ENCODE measurements at regions not wholly inside any gene's neighbourhood (a gene's known extent, or its start where the extent isn't known, plus 50 kb on each side); places are given as distances from the start of the nearest gene placed in this dataset.
"Not testable (repeated sequence)": the region's sequence is repeated elsewhere in the genome, so short reads cannot be mapped to it uniquely, and the experiment has no call there.

- Histone ChIP-seq H3K4me3 (ENCODE audit: low read depth in 1 of 2, low read length in 2 of 2) (no peak overlapping the region), H3K9me3 (ENCODE audit: control insufficient read depth in 2 of 2, insufficient read depth in 1 of 2, low read depth in 1 of 2, low read length in 1 of 2) (peaks cover 0 to 3% of the 10 kb centered on the region in 2 donors), H3K27ac (ENCODE audit: low read depth in 2 of 2, low read length in 1 of 2) (no peak overlapping the region), H3K36me3 (ENCODE audit: control insufficient read depth in 2 of 2, insufficient read depth in 2 of 2, low read length in 1 of 2) (no peaks in the 10 kb centered on the region), H3K4me1 (ENCODE audit: control insufficient read depth in 2 of 2, insufficient read depth in 2 of 2, low read length in 1 of 2) (no peaks in the 10 kb centered on the region), H3K27me3 (ENCODE audit: control insufficient read depth in 1 of 2, insufficient read depth in 2 of 2, low read length in 2 of 2) (no peaks in the 10 kb centered on the region)
- 76 to 80% methylated on average over 2 of the region's 2 CpGs for WGBS, 2 donors
Observed at GRCh38 chr1:188825471-188825870, 1652.2 kb downstream of the BRINP3 start.

- H3K4me3 ChIP-seq (ENCODE audit: low read depth in 1 of 2, low read length in 2 of 2): no peak overlapping the region
- no peaks in the 10 kb centered on the region for H3K27me3 ChIP-seq (ENCODE audit: control insufficient read depth in 1 of 2, insufficient read depth in 2 of 2, low read length in 2 of 2)
- no peak overlapping the region for H3K27ac ChIP-seq (ENCODE audit: low read depth in 2 of 2, low read length in 1 of 2)
- H3K4me1 ChIP-seq (ENCODE audit: control insufficient read depth in 2 of 2, insufficient read depth in 2 of 2, low read length in 1 of 2): no peaks in the 10 kb centered on the region
- peaks cover 0 to 3% of the 10 kb centered on the region in 2 donors for H3K9me3 ChIP-seq (ENCODE audit: control insufficient read depth in 2 of 2, insufficient read depth in 1 of 2, low read depth in 1 of 2, low read length in 1 of 2)
- H3K36me3 ChIP-seq (ENCODE audit: control insufficient read depth in 2 of 2, insufficient read depth in 2 of 2, low read length in 1 of 2): no peaks in the 10 kb centered on the region
Observed at GRCh38 chr1:188826800-188827199, 1650.9 kb downstream of the BRINP3 start.

GRCh38 chr1:188827400-188827799, 1650.3 kb downstream of the BRINP3 start:
- WGBS, 2 donors: 58 to 60% methylated on average over 2 of the region's 2 CpGs
- H3K27ac ChIP-seq (ENCODE audit: low read depth in 2 of 2, low read length in 1 of 2): no peak overlapping the region
- no peaks in the 10 kb centered on the region for H3K4me1 ChIP-seq (ENCODE audit: control insufficient read depth in 2 of 2, insufficient read depth in 2 of 2, low read length in 1 of 2)
- peaks cover 0 to 2% of the 10 kb centered on the region in 2 donors for H3K9me3 ChIP-seq (ENCODE audit: control insufficient read depth in 2 of 2, insufficient read depth in 1 of 2, low read depth in 1 of 2, low read length in 1 of 2)
- no peaks in the 10 kb centered on the region for H3K27me3 ChIP-seq (ENCODE audit: control insufficient read depth in 1 of 2, insufficient read depth in 2 of 2, low read length in 2 of 2)
- no peak overlapping the region for H3K4me3 ChIP-seq (ENCODE audit: low read depth in 1 of 2, low read length in 2 of 2)
- no peaks in the 10 kb centered on the region for H3K36me3 ChIP-seq (ENCODE audit: control insufficient read depth in 2 of 2, insufficient read depth in 2 of 2, low read length in 1 of 2)

- not testable (repeated sequence) for H3K4me3 ChIP-seq (ENCODE audit: low read depth in 1 of 2, low read length in 2 of 2); H3K27me3 ChIP-seq (ENCODE audit: control insufficient read depth in 1 of 2, insufficient read depth in 2 of 2, low read length in 2 of 2); H3K27ac ChIP-seq (ENCODE audit: low read depth in 2 of 2, low read length in 1 of 2); H3K9me3 ChIP-seq (ENCODE audit: control insufficient read depth in 2 of 2, insufficient read depth in 1 of 2, low read depth in 1 of 2, low read length in 1 of 2); H3K4me1 ChIP-seq (ENCODE audit: control insufficient read depth in 2 of 2, insufficient read depth in 2 of 2, low read length in 1 of 2); H3K36me3 ChIP-seq (ENCODE audit: control insufficient read depth in 2 of 2, insufficient read depth in 2 of 2, low read length in 1 of 2)
- 91 to 97% methylated on average over 31 to 40 of the region's 40 CpGs for WGBS, 2 donors
Observed at GRCh38 chr1:188841111-188841696, 1636.5 kb downstream of the BRINP3 start.

- WGBS, 2 donors: 91 to 94% methylated on average over 6 of the region's 6 CpGs
- H3K27ac ChIP-seq (ENCODE audit: low read depth in 2 of 2, low read length in 1 of 2): no peak overlapping the region
- H3K9me3 ChIP-seq (ENCODE audit: control insufficient read depth in 2 of 2, insufficient read depth in 1 of 2, low read depth in 1 of 2, low read length in 1 of 2): no peaks in the 10 kb centered on the region
- H3K4me3 ChIP-seq (ENCODE audit: low read depth in 1 of 2, low read length in 2 of 2): no peak overlapping the region
- H3K4me1 ChIP-seq (ENCODE audit: control insufficient read depth in 2 of 2, insufficient read depth in 2 of 2, low read length in 1 of 2): no peaks in the 10 kb centered on the region
- no peaks in the 10 kb centered on the region for H3K27me3 ChIP-seq (ENCODE audit: control insufficient read depth in 1 of 2, insufficient read depth in 2 of 2, low read length in 2 of 2)
- H3K36me3 ChIP-seq (ENCODE audit: control insufficient read depth in 2 of 2, insufficient read depth in 2 of 2, low read length in 1 of 2): no peaks in the 10 kb centered on the region
Observed at GRCh38 chr1:188846468-188846867, 1631.2 kb downstream of the BRINP3 start.

GRCh38 chr1:188857526-188858087, 1620.1 kb downstream of the BRINP3 start:
- Histone ChIP-seq H3K9me3 (ENCODE audit: control insufficient read depth in 2 of 2, insufficient read depth in 1 of 2, low read depth in 1 of 2, low read length in 1 of 2) (peaks cover 7 to 8% of the 10 kb centered on the region in 2 donors), H3K4me1 (ENCODE audit: control insufficient read depth in 2 of 2, insufficient read depth in 2 of 2, low read length in 1 of 2) (no peaks in the 10 kb centered on the region), H3K4me3 (ENCODE audit: low read depth in 1 of 2, low read length in 2 of 2) (no peak overlapping the region), H3K27ac (ENCODE audit: low read depth in 2 of 2, low read length in 1 of 2) (no peak overlapping the region), H3K27me3 (ENCODE audit: control insufficient read depth in 1 of 2, insufficient read depth in 2 of 2, low read length in 2 of 2) (no peaks in the 10 kb centered on the region), H3K36me3 (ENCODE audit: control insufficient read depth in 2 of 2, insufficient read depth in 2 of 2, low read length in 1 of 2) (no peaks in the 10 kb centered on the region)
- WGBS, 2 donors: 93 to 96% methylated on average over 31 of the region's 31 CpGs

GRCh38 chr1:188867614-188868013, 1610.0 kb downstream of the BRINP3 start:
- Histone ChIP-seq H3K27ac (ENCODE audit: low read depth in 2 of 2, low read length in 1 of 2) (no peak overlapping the region), H3K4me3 (ENCODE audit: low read depth in 1 of 2, low read length in 2 of 2) (no peak overlapping the region), H3K36me3 (ENCODE audit: control insufficient read depth in 2 of 2, insufficient read depth in 2 of 2, low read length in 1 of 2) (no peaks in the 10 kb centered on the region), H3K4me1 (ENCODE audit: control insufficient read depth in 2 of 2, insufficient read depth in 2 of 2, low read length in 1 of 2) (no peaks in the 10 kb centered on the region), H3K27me3 (ENCODE audit: control insufficient read depth in 1 of 2, insufficient read depth in 2 of 2, low read length in 2 of 2) (no peaks in the 10 kb centered on the region), H3K9me3 (ENCODE audit: control insufficient read depth in 2 of 2, insufficient read depth in 1 of 2, low read depth in 1 of 2, low read length in 1 of 2) (no peaks in the 10 kb centered on the region)

- H3K4me1 ChIP-seq (ENCODE audit: control insufficient read depth in 2 of 2, insufficient read depth in 2 of 2, low read length in 1 of 2): no peaks in the 10 kb centered on the region
- H3K9me3 ChIP-seq (ENCODE audit: control insufficient read depth in 2 of 2, insufficient read depth in 1 of 2, low read depth in 1 of 2, low read length in 1 of 2): no peaks in the 10 kb centered on the region
- H3K36me3 ChIP-seq (ENCODE audit: control insufficient read depth in 2 of 2, insufficient read depth in 2 of 2, low read length in 1 of 2): no peaks in the 10 kb centered on the region
- no peaks in the 10 kb centered on the region for H3K27me3 ChIP-seq (ENCODE audit: control insufficient read depth in 1 of 2, insufficient read depth in 2 of 2, low read length in 2 of 2)
- H3K4me3 ChIP-seq (ENCODE audit: low read depth in 1 of 2, low read length in 2 of 2): no peak overlapping the region
- H3K27ac ChIP-seq (ENCODE audit: low read depth in 2 of 2, low read length in 1 of 2): no peak overlapping the region
- 39 to 47% methylated on average over 1 of the region's 1 CpG for WGBS, 2 donors
Observed at GRCh38 chr1:188871164-188871563, 1606.5 kb downstream of the BRINP3 start.

- Histone ChIP-seq H3K27me3 (ENCODE audit: control insufficient read depth in 1 of 2, insufficient read depth in 2 of 2, low read length in 2 of 2) (no peaks in the 10 kb centered on the region), H3K27ac (ENCODE audit: low read depth in 2 of 2, low read length in 1 of 2) (no peak overlapping the region), H3K36me3 (ENCODE audit: control insufficient read depth in 2 of 2, insufficient read depth in 2 of 2, low read length in 1 of 2) (no peaks in the 10 kb centered on the region), H3K9me3 (ENCODE audit: control insufficient read depth in 2 of 2, insufficient read depth in 1 of 2, low read depth in 1 of 2, low read length in 1 of 2) (no peaks in the 10 kb centered on the region), H3K4me1 (ENCODE audit: control insufficient read depth in 2 of 2, insufficient read depth in 2 of 2, low read length in 1 of 2) (no peaks in the 10 kb centered on the region), H3K4me3 (ENCODE audit: low read depth in 1 of 2, low read length in 2 of 2) (no peak overlapping the region)
- 78 to 85% methylated on average over 2 of the region's 2 CpGs for WGBS, 2 donors
Observed at GRCh38 chr1:188872376-188872775, 1605.3 kb downstream of the BRINP3 start.

GRCh38 chr1:188877668-188878067, 1600.0 kb downstream of the BRINP3 start:
- H3K4me3 ChIP-seq (ENCODE audit: low read depth in 1 of 2, low read length in 2 of 2): no peak overlapping the region
- H3K27ac ChIP-seq (ENCODE audit: low read depth in 2 of 2, low read length in 1 of 2): no peak overlapping the region
- no peaks in the 10 kb centered on the region for H3K4me1 ChIP-seq (ENCODE audit: control insufficient read depth in 2 of 2, insufficient read depth in 2 of 2, low read length in 1 of 2)
- no peaks in the 10 kb centered on the region for H3K36me3 ChIP-seq (ENCODE audit: control insufficient read depth in 2 of 2, insufficient read depth in 2 of 2, low read length in 1 of 2)
- H3K27me3 ChIP-seq (ENCODE audit: control insufficient read depth in 1 of 2, insufficient read depth in 2 of 2, low read length in 2 of 2): no peaks in the 10 kb centered on the region
- no peaks in the 10 kb centered on the region for H3K9me3 ChIP-seq (ENCODE audit: control insufficient read depth in 2 of 2, insufficient read depth in 1 of 2, low read depth in 1 of 2, low read length in 1 of 2)
- 85 to 92% methylated on average over 2 of the region's 2 CpGs for WGBS, 2 donors
